HEK293 (cell line): ENCODE measurements at regions not wholly inside any gene's neighbourhood (a gene's known extent, or its start where the extent isn't known, plus 50 kb on each side); places are given as distances from the start of the nearest gene placed in this dataset.

Source experiments
- CTCF ChIA-PET: fragments of 350-600 bp; formaldehyde crosslinking; extraction: SDS; loops from one replicate; lab custom pipeline; 2021; ENCODE audit warnings: antibody characterized with exemption; lab: Yijun Ruan, JAX
- POLR2A ChIA-PET: fragments of 300-600 bp; formaldehyde crosslinking; extraction: SDS; loops from one replicate; lab custom pipeline; 2020; ENCODE audit warnings: antibody characterized with exemption, inconsistent platforms; lab: Yijun Ruan, JAX
- H3K27ac ChIP-seq: fragments of 200-500 bp; sonication (Bioruptor generic); 2 replicates; pipeline ENCODE4 v1.5.1; 2014; ENCODE audit warnings: low read depth, low read length, control low read depth, inconsistent platforms; ENCODE audit errors: extremely low read depth
- H3K36me3 ChIP-seq, 2 experiments: fragments of 200-500 bp in 1 of 2; sonication (Bioruptor generic) in 1 of 2; 1 replicate in 1 of 2; 2 replicates in 1 of 2; pipeline ENCODE4 v1.5.1; 2014 to 2017; ENCODE audit warnings: inconsistent platforms in 2 of 2, low read length in 2 of 2; ENCODE audit not compliant: control insufficient read depth in 2 of 2, insufficient read depth in 1 of 2
- H3K4me1 ChIP-seq: fragments of 200-500 bp; sonication (Bioruptor generic); 2 replicates; pipeline ENCODE4 v1.5.1; 2014; ENCODE audit warnings: mild to moderate bottlenecking, low read length, inconsistent platforms; ENCODE audit not compliant: control insufficient read depth, insufficient read depth
- H3K4me3 ChIP-seq: 2 replicates; pipeline ENCODE4 v1.5.1; 2011; ENCODE audit warnings: low read depth, mild to moderate bottlenecking, control low read depth, low read length, moderate library complexity
- H3K9me3 ChIP-seq: fragments of 200-500 bp; sonication (Bioruptor generic); 2 replicates; pipeline ENCODE4 v1.5.1; 2014; ENCODE audit warnings: low read depth, low read length, inconsistent platforms; ENCODE audit not compliant: control insufficient read depth, insufficient read depth
- EGR2 ChIP-seq: fragments of 450-650 bp; formaldehyde crosslinking; IDR thresholded peaks from 2 replicates; pipeline ENCODE4 v1.5.1; 2016; ENCODE audit warnings: low read depth, missing biosample characterization, missing genetic modification characterization
- GFI1B ChIP-seq: fragments of 450-650 bp; formaldehyde crosslinking; IDR thresholded peaks from 2 replicates; pipeline ENCODE4 v1.5.1; 2016; ENCODE audit warnings: missing biosample characterization, missing genetic modification characterization
- MEIS1 ChIP-seq: sonication (generic); formaldehyde crosslinking; IDR thresholded peaks from 2 replicates; pipeline ENCODE4 v1.8.1; 2022; ENCODE audit warnings: missing genetic modification reagents, mild to moderate bottlenecking, borderline replicate concordance
- PRDM1 ChIP-seq: fragments of 450-650 bp; formaldehyde crosslinking; IDR thresholded peaks from 2 replicates; pipeline ENCODE4; 2016; ENCODE audit warnings: missing biosample characterization, missing genetic modification characterization
- SP7 ChIP-seq: fragments of 450-650 bp; formaldehyde crosslinking; IDR thresholded peaks from 2 replicates; pipeline ENCODE4 v1.5.1; 2016; ENCODE audit warnings: missing biosample characterization, missing genetic modification characterization
- ZFP69B ChIP-seq: fragments of 450-650 bp; formaldehyde crosslinking; IDR thresholded peaks from 2 replicates; pipeline ENCODE4 v1.5.1; 2016; ENCODE audit warnings: missing biosample characterization, missing genetic modification characterization
- ZNF175 ChIP-seq: fragments of 450-650 bp; formaldehyde crosslinking; IDR thresholded peaks from 2 replicates; pipeline ENCODE4 v1.5.1; 2016; ENCODE audit warnings: missing biosample characterization, missing genetic modification characterization
- ZNF223 ChIP-seq: fragments of 450-650 bp; formaldehyde crosslinking; IDR thresholded peaks from 2 replicates; pipeline ENCODE4 v1.5.1; 2016; ENCODE audit warnings: missing biosample characterization, missing genetic modification characterization
- ZNF302 ChIP-seq: fragments of 450-650 bp; formaldehyde crosslinking; IDR thresholded peaks from 2 replicates; pipeline ENCODE4 v1.5.1; 2016; ENCODE audit warnings: missing biosample characterization, missing genetic modification characterization, low read depth
- ZNF324 ChIP-seq: fragments of 450-650 bp; formaldehyde crosslinking; IDR thresholded peaks from 2 replicates; pipeline ENCODE4 v1.5.1; 2016; ENCODE audit warnings: missing biosample characterization, missing genetic modification characterization
- ZNF335 ChIP-seq: fragments of 450-650 bp; formaldehyde crosslinking; conservative IDR thresholded peaks from 2 replicates; pipeline ENCODE4 v1.5.1; 2016; ENCODE audit warnings: missing biosample characterization, missing genetic modification characterization
- ZNF366 ChIP-seq: fragments of 450-650 bp; formaldehyde crosslinking; conservative IDR thresholded peaks from 2 replicates; pipeline ENCODE4 v1.5.1; 2016; ENCODE audit warnings: missing biosample characterization, missing genetic modification characterization
- ZNF426 ChIP-seq: fragments of 450-650 bp; formaldehyde crosslinking; IDR thresholded peaks from 2 replicates; pipeline ENCODE4 v1.5.1; 2017; ENCODE audit warnings: missing biosample characterization, missing genetic modification characterization, mild to moderate bottlenecking, inconsistent platforms, moderate library complexity
- ZNF544 ChIP-seq: fragments of 450-650 bp; formaldehyde crosslinking; IDR thresholded peaks from 2 replicates; pipeline ENCODE4 v1.5.0; 2017; ENCODE audit warnings: missing biosample characterization, missing genetic modification characterization
- ZNF555 ChIP-seq: fragments of 450-650 bp; formaldehyde crosslinking; conservative IDR thresholded peaks from 2 replicates; pipeline ENCODE4 v1.5.1; 2017; ENCODE audit warnings: missing biosample characterization, mild to moderate bottlenecking, missing genetic modification characterization, inconsistent platforms
- ZNF658 ChIP-seq: fragments of 450-650 bp; formaldehyde crosslinking; IDR thresholded peaks from 2 replicates; pipeline ENCODE4; 2016; ENCODE audit warnings: missing biosample characterization, missing genetic modification characterization
- ZNF747 ChIP-seq: fragments of 450-650 bp; formaldehyde crosslinking; IDR thresholded peaks from 2 replicates; pipeline ENCODE4 v1.5.1; 2016; ENCODE audit warnings: missing biosample characterization, missing genetic modification characterization
- ZNF776 ChIP-seq: fragments of 450-650 bp; formaldehyde crosslinking; IDR thresholded peaks from 2 replicates; pipeline ENCODE4 v1.5.0; 2017; ENCODE audit warnings: missing biosample characterization, missing genetic modification characterization, borderline replicate concordance
- ZNF837 ChIP-seq: fragments of 450-650 bp; formaldehyde crosslinking; IDR thresholded peaks from 2 replicates; pipeline ENCODE4 v1.5.1; 2016; ENCODE audit warnings: missing biosample characterization, missing genetic modification characterization
- ZXDB ChIP-seq: fragments of 450-650 bp; formaldehyde crosslinking; IDR thresholded peaks from 2 replicates; pipeline ENCODE4 v1.5.1; 2016; ENCODE audit warnings: missing biosample characterization, missing genetic modification characterization
- TF ChIP-seq, protein P1 (sequence below): fragments of 450-650 bp; formaldehyde crosslinking; IDR thresholded peaks from 2 replicates; pipeline ENCODE4 v1.5.1; 2016; ENCODE audit warnings: missing biosample characterization, missing genetic modification characterization
- TF ChIP-seq, protein P2 (sequence below): fragments of 450-650 bp; formaldehyde crosslinking; IDR thresholded peaks from 2 replicates; pipeline ENCODE4 v1.5.1; 2016; ENCODE audit warnings: missing biosample characterization, missing genetic modification characterization, borderline replicate concordance
- TF ChIP-seq, protein P3 (sequence below): fragments of 450-650 bp; formaldehyde crosslinking; IDR thresholded peaks from 2 replicates; pipeline ENCODE4 v1.5.0; 2017; ENCODE audit warnings: missing biosample characterization, missing genetic modification characterization, borderline replicate concordance

DNA sequence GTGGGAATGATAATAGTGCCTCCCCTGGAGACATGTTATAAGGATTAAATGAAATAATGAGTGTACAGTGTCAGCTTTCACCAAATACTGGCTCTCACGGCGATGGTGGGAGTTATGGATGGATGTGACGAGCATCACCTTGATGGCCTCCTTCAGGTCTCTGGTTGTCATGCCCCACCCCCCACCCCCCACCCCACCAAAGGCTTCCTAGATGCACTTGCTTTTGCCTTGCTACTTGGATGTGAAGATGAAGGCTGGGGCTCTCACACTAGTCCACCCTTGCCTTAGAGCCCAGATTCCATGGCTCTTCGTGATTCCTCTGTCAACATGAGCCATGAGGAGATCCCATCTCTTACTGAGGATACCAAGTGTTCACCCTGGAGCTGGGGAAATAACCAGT is 412.3 kb downstream of the NPHP4 start (continued):
- TF ChIP-seq, protein P1, sequence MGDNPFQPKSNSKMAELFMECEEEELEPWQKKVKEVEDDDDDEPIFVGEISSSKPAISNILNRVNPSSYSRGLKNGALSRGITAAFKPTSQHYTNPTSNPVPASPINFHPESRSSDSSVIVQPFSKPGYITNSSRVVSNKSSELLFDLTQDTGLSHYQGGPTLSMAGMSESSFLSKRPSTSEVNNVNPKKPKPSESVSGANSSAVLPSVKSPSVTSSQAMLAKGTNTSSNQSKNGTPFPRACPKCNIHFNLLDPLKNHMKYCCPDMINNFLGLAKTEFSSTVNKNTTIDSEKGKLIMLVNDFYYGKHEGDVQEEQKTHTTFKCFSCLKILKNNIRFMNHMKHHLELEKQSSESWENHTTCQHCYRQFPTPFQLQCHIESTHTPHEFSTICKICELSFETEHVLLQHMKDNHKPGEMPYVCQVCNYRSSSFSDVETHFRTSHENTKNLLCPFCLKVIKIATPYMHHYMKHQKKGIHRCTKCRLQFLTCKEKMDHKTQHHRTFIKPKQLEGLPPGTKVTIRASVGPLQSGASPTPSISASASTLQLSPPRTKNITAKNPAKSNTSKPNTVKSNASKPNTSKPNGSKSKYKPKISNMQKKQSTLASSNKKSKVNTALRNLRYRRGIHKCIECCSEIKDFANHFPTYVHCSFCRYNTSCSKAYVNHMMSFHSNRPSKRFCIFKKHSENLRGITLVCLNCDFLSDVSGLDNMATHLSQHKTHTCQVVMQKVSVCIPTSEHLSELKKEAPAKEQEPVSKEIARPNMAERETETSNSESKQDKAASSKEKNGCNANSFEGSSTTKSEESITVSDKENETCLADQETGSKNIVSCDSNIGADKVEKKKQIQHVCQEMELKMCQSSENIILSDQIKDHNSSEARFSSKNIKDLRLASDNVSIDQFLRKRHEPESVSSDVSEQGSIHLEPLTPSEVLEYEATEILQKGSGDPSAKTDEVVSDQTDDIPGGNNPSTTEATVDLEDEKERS (tag by site-specific recombination): no peak

DNA sequence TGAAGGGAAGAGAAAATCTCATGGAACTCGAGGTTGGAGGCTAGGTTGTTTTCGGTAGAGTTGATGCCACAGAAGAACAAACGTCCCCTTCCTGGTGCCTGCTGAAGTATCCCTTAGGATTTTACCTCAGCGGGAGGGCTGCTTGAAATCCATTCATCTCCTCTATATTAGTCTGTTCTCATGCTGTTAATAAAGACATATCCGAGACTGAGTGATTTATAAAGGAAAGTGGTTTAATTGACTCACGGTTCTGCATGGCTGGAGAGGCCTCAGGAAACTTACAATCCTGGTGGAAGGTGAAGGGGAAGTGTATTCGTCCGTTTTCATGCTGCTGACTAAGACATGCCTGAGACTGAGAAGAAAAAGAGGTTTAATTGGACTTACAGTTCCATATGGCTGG is 413.5 kb downstream of the NPHP4 start:
- no peaks in the 10 kb centered on the region for H3K36me3 ChIP-seq
- TF ChIP-seq ZNF544: no peak
- TF ChIP-seq ZNF302 (tag by site-specific recombination): no peak
- no peak for TF ChIP-seq ZNF324
- no peak for TF ChIP-seq EGR2 (tag by site-specific recombination)
- no peak for TF ChIP-seq ZNF426 (tag by site-specific recombination)
- no peak for TF ChIP-seq MEIS1
- TF ChIP-seq ZNF837 (tag by site-specific recombination): no peak

DNA sequence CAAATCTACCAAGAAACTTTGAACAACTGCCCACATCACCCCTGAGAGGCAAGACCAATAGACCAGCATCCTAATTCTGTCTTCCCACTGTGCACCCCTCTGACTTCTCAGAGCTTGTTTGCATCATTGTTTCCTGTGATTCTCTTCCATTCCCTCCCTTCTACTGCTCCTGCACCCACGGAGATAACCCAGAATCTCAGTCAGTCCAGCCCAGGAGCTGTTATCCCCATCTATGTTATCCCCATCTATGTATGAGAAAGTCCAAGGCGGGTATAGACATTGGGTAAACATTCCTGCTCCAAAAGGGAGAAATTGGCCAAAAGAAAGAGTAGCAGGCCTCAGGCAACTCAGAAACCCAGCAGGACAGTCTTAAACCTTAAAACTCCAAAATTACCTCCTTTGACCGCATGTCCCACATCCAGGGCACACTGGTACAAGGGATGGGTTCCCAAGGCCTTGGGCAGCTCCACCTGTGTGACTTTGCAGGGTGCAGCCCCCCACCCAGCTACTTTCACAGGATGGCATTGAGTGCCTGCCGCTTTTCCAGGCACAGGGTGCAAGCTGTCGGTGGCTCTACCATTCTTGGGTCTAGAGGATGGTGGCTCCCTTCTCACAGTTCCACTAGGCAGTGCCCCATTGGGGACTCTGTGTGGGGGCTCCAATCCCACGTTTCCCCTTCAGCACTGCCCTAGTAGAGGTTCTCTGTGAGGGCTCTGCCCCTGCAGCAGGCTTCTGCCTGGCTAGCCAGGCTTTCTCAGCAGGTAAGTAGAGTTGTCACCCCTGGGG is 414.8 kb downstream of the NPHP4 start:
- POLR2A ChIA-PET: no interaction called here
- no peak for TF ChIP-seq ZFP69B (tag by site-specific recombination)
- TF ChIP-seq, protein P2, sequence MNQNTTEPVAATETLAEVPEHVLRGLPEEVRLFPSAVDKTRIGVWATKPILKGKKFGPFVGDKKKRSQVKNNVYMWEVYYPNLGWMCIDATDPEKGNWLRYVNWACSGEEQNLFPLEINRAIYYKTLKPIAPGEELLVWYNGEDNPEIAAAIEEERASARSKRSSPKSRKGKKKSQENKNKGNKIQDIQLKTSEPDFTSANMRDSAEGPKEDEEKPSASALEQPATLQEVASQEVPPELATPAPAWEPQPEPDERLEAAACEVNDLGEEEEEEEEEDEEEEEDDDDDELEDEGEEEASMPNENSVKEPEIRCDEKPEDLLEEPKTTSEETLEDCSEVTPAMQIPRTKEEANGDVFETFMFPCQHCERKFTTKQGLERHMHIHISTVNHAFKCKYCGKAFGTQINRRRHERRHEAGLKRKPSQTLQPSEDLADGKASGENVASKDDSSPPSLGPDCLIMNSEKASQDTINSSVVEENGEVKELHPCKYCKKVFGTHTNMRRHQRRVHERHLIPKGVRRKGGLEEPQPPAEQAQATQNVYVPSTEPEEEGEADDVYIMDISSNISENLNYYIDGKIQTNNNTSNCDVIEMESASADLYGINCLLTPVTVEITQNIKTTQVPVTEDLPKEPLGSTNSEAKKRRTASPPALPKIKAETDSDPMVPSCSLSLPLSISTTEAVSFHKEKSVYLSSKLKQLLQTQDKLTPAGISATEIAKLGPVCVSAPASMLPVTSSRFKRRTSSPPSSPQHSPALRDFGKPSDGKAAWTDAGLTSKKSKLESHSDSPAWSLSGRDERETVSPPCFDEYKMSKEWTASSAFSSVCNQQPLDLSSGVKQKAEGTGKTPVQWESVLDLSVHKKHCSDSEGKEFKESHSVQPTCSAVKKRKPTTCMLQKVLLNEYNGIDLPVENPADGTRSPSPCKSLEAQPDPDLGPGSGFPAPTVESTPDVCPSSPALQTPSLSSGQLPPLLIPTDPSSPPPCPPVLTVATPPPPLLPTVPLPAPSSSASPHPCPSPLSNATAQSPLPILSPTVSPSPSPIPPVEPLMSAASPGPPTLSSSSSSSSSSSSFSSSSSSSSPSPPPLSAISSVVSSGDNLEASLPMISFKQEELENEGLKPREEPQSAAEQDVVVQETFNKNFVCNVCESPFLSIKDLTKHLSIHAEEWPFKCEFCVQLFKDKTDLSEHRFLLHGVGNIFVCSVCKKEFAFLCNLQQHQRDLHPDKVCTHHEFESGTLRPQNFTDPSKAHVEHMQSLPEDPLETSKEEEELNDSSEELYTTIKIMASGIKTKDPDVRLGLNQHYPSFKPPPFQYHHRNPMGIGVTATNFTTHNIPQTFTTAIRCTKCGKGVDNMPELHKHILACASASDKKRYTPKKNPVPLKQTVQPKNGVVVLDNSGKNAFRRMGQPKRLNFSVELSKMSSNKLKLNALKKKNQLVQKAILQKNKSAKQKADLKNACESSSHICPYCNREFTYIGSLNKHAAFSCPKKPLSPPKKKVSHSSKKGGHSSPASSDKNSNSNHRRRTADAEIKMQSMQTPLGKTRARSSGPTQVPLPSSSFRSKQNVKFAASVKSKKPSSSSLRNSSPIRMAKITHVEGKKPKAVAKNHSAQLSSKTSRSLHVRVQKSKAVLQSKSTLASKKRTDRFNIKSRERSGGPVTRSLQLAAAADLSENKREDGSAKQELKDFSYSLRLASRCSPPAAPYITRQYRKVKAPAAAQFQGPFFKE (tag by site-specific recombination): no peak
- TF ChIP-seq GFI1B (tag by site-specific recombination): no peak
- TF ChIP-seq, protein P3, sequence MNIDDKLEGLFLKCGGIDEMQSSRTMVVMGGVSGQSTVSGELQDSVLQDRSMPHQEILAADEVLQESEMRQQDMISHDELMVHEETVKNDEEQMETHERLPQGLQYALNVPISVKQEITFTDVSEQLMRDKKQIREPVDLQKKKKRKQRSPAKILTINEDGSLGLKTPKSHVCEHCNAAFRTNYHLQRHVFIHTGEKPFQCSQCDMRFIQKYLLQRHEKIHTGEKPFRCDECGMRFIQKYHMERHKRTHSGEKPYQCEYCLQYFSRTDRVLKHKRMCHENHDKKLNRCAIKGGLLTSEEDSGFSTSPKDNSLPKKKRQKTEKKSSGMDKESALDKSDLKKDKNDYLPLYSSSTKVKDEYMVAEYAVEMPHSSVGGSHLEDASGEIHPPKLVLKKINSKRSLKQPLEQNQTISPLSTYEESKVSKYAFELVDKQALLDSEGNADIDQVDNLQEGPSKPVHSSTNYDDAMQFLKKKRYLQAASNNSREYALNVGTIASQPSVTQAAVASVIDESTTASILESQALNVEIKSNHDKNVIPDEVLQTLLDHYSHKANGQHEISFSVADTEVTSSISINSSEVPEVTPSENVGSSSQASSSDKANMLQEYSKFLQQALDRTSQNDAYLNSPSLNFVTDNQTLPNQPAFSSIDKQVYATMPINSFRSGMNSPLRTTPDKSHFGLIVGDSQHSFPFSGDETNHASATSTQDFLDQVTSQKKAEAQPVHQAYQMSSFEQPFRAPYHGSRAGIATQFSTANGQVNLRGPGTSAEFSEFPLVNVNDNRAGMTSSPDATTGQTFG (tag by site-specific recombination): no peak
- TF ChIP-seq ZXDB: no peak
- no peak for TF ChIP-seq SP7
- TF ChIP-seq ZNF747 (tag by site-specific recombination): no peak
- TF ChIP-seq ZNF366 (tag by site-specific recombination): no peak
- no peak for TF ChIP-seq ZNF776 (tag by site-specific recombination)
- TF ChIP-seq ZNF335: no peak
- TF ChIP-seq PRDM1: no peak
- no peak for TF ChIP-seq ZNF658 (tag by site-specific recombination)
- TF ChIP-seq ZNF555 (tag by site-specific recombination): no peak
- TF ChIP-seq ZNF175 (tag by site-specific recombination): no peak
- TF ChIP-seq ZNF223: no peak

More for the DNA sequence above, 413.5 kb downstream of the NPHP4 start:
- no peaks in the 10 kb centered on the region for H3K4me1 ChIP-seq
- ChIA-PET CTCF (no interaction called here), POLR2A (no interaction called here)
- H3K4me3 ChIP-seq: no peak overlapping the region
- no peaks in the 10 kb centered on the region for H3K9me3 ChIP-seq
- no peak overlapping the region for H3K27ac ChIP-seq

More for the DNA sequence above, 414.8 kb downstream of the NPHP4 start:
- Histone ChIP-seq H3K9me3 (no peaks in the 10 kb centered on the region), H3K4me1 (no peaks in the 10 kb centered on the region), H3K36me3 (no peaks in the 10 kb centered on the region), H3K27ac (no peak overlapping the region), H3K4me3 (no peak overlapping the region)
- CTCF ChIA-PET: no interaction called here
